NCI-H2227 (cell line): ENCODE measurements at regions not wholly inside any gene's neighbourhood (a gene's known extent, or its start where the extent isn't known, plus 50 kb on each side); places are given as distances from the start of the nearest gene placed in this dataset.

ENCODE experiments used
- DNase-seq: peaks from one replicate; lab custom pipeline; 2025; ENCODE audit not compliant: unreplicated experiment; lab: John Stamatoyannopoulos, UW

DNA sequence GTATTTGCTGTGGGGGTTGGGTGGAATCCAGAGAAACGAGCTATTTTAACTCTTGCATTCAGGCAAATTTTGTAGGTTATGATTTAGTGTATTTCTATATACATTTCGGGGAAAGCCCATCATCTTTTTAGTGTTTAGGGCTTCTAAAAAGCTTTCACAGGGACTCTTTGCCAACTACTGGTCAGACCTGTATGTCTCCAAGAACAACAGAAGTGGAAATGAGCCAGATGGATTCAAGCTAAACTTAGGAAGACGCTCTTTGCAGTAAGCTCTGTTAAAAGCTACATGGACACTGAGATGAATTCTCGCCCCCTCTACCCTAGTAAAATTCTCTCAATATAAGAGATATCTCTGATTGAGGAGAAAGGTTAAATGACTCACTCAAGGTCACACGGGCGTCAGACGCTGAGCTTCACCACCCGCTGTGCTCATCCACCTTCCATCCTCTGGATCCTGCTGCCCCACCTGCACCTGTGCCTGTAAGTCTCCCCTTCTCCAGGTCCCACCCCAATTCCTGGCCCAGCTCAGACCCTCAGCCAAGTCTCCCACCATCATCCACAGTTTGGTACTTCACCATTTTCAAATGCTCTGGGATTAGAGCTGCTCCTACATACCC, 85.6 kb downstream of the MARCHF4 start:
- DNase-seq, result no peak

DNA sequence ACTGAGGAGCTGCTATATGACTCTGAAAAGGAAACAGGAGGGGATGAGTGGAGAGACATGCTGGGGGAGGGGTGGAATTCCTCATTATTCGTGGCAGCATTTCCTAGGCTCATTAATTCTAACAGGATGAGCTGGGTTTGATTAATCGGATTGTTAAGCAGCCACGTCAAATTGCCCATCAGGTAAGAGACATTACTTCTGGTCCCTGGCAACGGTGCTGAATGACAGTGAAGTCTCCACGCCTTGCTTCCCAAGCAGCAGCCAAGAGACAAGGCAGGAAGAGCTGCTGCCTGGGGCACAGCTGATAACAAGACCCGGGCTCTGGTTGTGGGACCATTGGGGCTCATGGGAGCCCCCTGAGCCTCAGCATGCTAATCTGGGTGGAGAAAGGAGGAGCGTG, 86.6 kb downstream of the MARCHF4 start:
- no peak for DNase-seq

- no peak for DNase-seq
Measured at GRCh38 chr2:216284708-216285107, 87.6 kb downstream of the MARCHF4 start.

GRCh38 chr2:216283038-216283900, 89.0 kb downstream of the MARCHF4 start:
- DNase-seq, result no peak

- DNase-seq, result no peak
Measured at GRCh38 chr2:216281876-216282275, 90.4 kb downstream of the MARCHF4 start.

DNA sequence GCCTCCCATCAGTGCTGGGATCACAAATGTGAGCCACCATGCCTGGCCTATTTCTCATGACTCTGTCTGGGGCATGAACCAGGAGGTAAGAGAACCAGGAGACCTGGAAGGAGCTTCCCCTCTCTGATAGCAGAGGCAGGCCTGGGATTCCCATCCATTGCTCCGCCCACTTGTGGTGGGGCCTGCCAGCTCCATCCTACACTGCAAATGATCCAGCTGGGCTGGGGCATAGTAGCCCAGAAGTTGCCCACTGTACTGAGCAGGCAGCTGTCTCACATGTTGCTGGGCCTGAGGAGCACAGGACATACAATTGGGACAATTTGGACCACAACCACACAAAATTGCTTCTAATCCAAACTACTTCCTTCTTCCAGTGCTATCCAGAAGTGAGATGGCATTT, 91.0 kb downstream of the MARCHF4 start:
- no peak for DNase-seq

- no peak for DNase-seq
Measured at GRCh38 chr2:216279459-216279858, 92.8 kb downstream of the MARCHF4 start.

DNA sequence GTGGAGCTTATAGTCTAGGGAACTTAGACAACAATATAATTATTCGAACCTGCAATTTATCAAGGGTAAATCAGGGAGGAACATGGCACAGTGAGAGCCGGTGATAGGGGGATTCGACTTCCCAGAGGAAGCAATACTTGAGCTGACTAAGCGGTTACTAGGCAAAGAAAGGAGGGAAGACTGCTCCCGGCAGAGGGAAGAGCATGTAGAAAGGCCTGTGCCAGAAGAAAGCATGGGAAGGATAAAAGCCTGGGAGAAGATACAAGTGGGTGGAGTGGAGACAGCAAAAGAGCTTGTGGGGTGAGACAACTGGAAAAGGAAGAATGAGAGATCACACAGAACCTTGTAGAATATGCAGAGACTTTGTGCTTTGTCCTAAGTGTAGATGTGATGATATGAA, 93.3 kb downstream of the MARCHF4 start:
- DNase-seq, result no peak

GRCh38 chr2:216275890-216276289, 96.4 kb downstream of the MARCHF4 start:
- DNase-seq, result no peak

- no peak for DNase-seq
Measured at GRCh38 chr2:216274194-216274840, 98.0 kb downstream of the MARCHF4 start.

DNA sequence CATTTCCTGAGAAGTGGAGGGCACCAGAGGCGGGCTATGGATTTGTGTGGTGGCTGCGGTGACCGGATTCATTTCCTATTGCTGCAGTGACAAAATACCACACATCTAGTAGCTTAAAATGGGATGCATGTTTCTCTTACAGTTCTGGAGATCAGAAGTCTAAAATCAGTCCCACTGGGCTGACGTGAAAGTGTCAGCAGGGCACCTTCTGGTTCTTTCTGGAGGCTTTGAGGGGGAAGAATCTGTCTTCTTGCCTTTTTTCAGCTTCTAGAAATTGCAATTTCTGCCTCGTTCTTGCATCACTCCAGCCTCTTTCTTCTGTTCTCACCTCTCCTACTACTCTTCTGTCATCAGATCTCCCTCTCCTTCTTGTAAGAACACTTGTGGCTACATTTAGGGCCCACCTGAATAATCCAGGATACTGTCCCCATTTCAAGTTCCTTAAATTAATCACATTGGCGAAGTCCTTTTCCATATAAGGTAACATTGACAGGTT, 111.2 kb downstream of the MARCHF4 start:
- DNase-seq, result no peak

GRCh38 chr2:216260629-216261028, 111.7 kb downstream of the MARCHF4 start:
- no peak for DNase-seq

GRCh38 chr2:216259081-216259480, 113.2 kb downstream of the MARCHF4 start:
- DNase-seq, result no peak

GRCh38 chr2:216257089-216257488, 115.2 kb downstream of the MARCHF4 start:
- no peak for DNase-seq
